T-helper 2 cell treated with Interferon-gamma antibody and Interleukin-4, amounts not matched to agents 5 μg/mL and 100 μg/mL, for 36 hours (primary cell): ENCODE measurements at regions not wholly inside any gene's neighbourhood (a gene's known extent, or its start where the extent isn't known, plus 50 kb on each side); places are given as distances from the start of the nearest gene placed in this dataset.
"Not testable (repeated sequence)": the region's sequence is repeated elsewhere in the genome, so short reads cannot be mapped to it uniquely, and the experiment has no call there.

Experiments used
- DNase-seq: peaks from one replicate; pipeline ENCODE4 v3.0.0; 2021; ENCODE audit warnings: low spot score
- H3K27ac Mint-ChIP-seq: one replicate; pipeline ENCODE4 v1.8.0; 2021; ENCODE audit warnings: mild to moderate bottlenecking, mixed read lengths
- H3K27me3 Mint-ChIP-seq: one replicate; pipeline ENCODE4 v1.8.0; 2021; ENCODE audit warnings: low read depth, mixed read lengths
- H3K36me3 Mint-ChIP-seq: one replicate; pipeline ENCODE4 v1.8.0; 2021; ENCODE audit warnings: low read depth, mixed read lengths
- H3K4me1 Mint-ChIP-seq: one replicate; pipeline ENCODE4 v1.8.0; 2021; ENCODE audit warnings: low read depth, mixed read lengths
- H3K4me3 Mint-ChIP-seq: one replicate; pipeline ENCODE4 v1.8.0; 2022; ENCODE audit warnings: mild to moderate bottlenecking, moderate library complexity, mixed read lengths
- H3K9me3 Mint-ChIP-seq: one replicate; pipeline ENCODE4 v1.8.0; 2021; ENCODE audit warnings: mixed read lengths

DNA sequence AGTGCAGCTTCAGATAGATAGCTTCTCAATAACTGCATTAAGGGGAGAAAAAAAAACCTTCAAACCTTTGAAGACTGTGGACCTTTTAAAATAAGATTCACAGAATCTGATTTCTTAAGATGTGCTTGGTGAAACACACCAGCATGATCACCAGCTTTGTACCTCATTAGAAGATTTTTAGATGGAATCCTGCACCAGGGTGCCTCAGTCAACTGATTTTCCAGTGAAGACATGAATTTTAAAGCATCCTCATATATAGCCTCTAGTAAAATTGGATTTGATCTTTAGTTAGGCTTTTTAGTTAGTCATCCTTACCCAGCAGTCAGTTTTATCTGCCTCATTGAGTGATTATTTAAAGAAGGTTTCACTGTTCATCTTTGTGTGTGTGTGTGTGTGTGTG is 208.6 kb upstream of the DEPDC1 start:
- Mint-ChIP-seq H3K4me1 (no peaks in the 10 kb centered on the region), H3K4me3 (no peak overlapping the region), H3K27ac (no peak overlapping the region), H3K27me3 (no peaks in the 10 kb centered on the region), H3K9me3 (peaks cover 24% of the 10 kb centered on the region), H3K36me3 (no peaks in the 10 kb centered on the region)
- no peak for DNase-seq

DNA sequence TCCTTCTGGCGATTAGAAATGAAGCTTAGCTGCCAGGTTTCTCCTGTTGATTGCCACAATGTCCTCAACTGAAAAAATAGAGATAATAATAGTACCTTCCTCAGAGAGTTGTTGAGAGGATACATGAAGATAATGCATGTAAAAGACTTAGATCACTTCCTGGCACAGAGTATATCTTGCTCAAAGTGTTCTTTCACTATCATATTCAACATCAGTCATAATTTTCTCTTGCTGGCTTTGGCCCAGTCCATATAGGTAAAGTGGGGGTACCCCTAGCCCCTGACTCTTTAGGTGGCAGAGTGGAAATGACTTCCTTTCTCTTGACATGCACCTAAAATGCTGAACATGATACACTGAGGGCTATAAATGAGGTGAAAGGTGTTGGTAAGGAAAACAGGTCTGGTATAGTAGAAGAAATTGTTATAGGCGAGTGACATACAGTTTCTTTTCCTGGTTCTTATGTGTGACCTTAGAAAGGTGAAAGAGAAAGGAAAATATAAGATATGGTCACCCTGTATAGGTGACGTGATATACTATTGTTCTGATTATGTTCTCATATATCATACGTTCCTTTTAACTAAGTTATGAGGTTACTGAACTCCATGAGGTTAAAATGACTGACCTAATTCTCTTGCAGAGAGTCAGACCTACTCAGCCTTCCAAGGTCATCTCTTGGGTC is 209.9 kb upstream of the DEPDC1 start:
- no peaks in the 10 kb centered on the region for H3K36me3 Mint-ChIP-seq
- H3K27ac Mint-ChIP-seq = no peak overlapping the region
- H3K4me1 Mint-ChIP-seq = no peaks in the 10 kb centered on the region
- no peak overlapping the region for H3K4me3 Mint-ChIP-seq
- H3K9me3 Mint-ChIP-seq = peaks cover 19% of the 10 kb centered on the region
- no peak for DNase-seq
- H3K27me3 Mint-ChIP-seq = no peaks in the 10 kb centered on the region

DNA sequence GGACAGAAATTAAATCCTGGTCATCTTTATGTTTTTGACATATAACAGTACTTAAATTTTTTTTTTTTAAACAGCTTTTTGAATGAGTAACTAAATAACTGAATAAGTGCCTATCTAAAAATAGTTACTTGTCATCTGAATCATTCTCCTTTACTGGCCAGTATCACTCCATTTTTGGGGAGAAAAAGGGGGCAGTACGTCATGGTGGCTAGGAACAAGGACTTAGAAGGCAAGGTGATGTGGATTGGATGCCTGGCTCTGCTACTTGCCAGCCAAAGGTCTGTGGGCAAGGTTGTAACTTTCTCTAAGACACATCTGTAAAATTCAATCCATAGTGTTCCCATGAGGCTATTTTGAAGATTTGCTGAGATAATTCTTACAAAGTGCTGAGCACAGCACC is 220.4 kb upstream of the DEPDC1 start:
- Mint-ChIP-seq H3K27me3 (no peaks in the 10 kb centered on the region), H3K4me3 (no peak overlapping the region), H3K36me3 (no peaks in the 10 kb centered on the region), H3K4me1 (no peaks in the 10 kb centered on the region), H3K27ac (no peak overlapping the region), H3K9me3 (no peaks in the 10 kb centered on the region)
- DNase-seq = no peak

DNA sequence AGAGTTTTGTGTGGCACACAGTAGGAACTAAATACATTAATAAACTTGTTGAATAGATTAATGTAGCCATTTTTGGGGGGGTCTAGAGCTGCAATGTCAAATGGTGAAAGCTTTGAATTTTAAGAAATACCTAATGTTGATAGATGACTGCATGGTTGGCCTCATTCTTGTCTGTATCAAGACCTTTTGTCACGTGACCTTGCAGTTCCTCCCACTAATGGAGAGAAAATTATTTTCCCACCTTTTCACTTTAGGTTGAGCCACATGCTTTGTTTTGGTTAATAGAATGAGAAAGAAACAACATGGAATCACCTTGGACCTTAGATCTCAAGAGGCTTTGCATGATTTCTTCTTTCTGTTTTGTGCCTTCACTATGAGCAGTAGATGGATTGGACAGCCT is 223.6 kb upstream of the DEPDC1 start:
- H3K4me1 Mint-ChIP-seq = no peaks in the 10 kb centered on the region
- no peak overlapping the region for H3K4me3 Mint-ChIP-seq
- no peak for DNase-seq
- no peak overlapping the region for H3K27ac Mint-ChIP-seq
- no peaks in the 10 kb centered on the region for H3K36me3 Mint-ChIP-seq
- H3K27me3 Mint-ChIP-seq = no peaks in the 10 kb centered on the region
- no peaks in the 10 kb centered on the region for H3K9me3 Mint-ChIP-seq

DNA sequence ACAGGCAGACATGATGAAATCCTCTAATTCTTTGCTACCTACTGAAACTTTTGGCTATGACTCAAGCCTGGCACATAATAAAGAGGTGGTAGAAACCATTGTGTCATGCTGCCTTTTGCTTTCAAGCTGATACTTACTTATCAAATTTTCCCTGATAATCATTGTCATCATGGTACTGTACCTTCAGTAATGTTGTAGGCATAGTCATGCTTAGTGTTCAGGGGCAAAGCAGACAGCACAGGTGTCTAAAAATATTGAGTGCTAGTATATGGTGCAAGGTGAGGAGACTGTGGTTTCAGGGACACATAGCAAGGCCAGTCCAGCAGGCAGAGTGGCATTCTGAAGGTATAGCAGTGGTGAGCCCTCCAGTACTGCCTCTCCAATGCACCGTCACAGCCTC is 226.9 kb upstream of the DEPDC1 start:
- no peak overlapping the region for H3K27ac Mint-ChIP-seq
- H3K4me1 Mint-ChIP-seq = no peaks in the 10 kb centered on the region
- H3K9me3 Mint-ChIP-seq = no peaks in the 10 kb centered on the region
- no peaks in the 10 kb centered on the region for H3K27me3 Mint-ChIP-seq
- DNase-seq = no peak
- no peak overlapping the region for H3K4me3 Mint-ChIP-seq
- H3K36me3 Mint-ChIP-seq = no peaks in the 10 kb centered on the region

DNA sequence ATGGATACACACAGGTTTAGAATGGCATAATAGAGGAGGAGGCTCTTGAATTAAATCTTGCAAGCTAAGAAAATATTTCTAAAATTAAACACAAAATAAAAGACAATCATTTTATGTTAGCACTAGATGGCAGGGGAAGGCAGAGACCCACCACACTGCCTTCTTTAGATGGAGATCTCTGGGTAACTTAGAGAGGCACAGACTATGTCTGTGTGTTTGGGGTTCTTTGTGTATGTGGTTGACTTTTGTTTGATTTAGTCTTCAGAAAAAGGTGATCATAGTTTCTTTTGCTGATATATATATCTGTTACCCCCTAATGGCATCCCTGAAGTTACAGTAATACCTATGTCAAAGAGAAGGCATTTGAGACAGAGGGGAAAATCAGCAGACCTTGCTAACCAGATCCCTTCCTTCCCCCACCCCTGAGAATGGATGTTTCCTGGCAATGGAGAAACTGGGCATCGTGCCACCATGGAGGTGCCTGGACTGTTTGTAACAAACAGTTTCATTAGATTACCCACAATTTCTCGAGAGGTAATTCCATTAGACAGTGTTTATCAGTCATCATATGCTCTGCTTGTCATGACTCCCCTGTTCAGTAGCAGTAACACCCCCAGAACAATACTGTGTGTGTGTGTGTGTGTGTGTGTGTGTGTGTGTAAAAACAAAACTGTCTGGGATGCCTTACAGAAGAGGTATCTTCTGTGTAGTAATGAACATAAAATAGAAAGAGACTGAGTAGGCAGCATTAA is 228.3 kb upstream of the DEPDC1 start:
- no peaks in the 10 kb centered on the region for H3K4me1 Mint-ChIP-seq
- no peaks in the 10 kb centered on the region for H3K36me3 Mint-ChIP-seq
- H3K9me3 Mint-ChIP-seq = no peaks in the 10 kb centered on the region
- H3K4me3 Mint-ChIP-seq = no peak overlapping the region
- no peaks in the 10 kb centered on the region for H3K27me3 Mint-ChIP-seq
- no peak overlapping the region for H3K27ac Mint-ChIP-seq
- no peak for DNase-seq

DNA sequence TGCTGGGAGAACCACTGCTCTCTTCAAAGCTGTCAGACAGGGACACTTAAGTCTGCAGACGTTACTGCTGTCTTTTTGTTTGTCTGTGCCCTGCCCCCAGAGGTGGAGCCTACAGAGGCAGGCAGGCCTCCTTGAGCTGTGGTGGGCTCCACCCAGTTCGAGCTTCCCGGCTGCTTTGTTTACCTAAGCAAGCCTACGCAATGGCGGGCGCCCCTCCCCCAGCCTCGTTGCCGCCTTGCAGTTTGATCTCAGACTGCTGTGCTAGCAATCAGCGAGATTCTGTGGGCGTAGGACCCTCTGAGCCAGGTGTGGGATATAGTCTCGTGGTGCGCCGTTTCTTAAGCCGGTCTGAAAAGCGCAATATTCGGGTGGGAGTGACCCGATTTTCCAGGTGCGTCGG is 242.6 kb upstream of the DEPDC1 start:
- H3K4me1 Mint-ChIP-seq, H3K36me3 Mint-ChIP-seq, H3K27me3 Mint-ChIP-seq, DNase-seq, H3K27ac Mint-ChIP-seq, H3K4me3 Mint-ChIP-seq: not testable (repeated sequence)
- H3K9me3 Mint-ChIP-seq = peaks cover 16% of the 10 kb centered on the region

DNA sequence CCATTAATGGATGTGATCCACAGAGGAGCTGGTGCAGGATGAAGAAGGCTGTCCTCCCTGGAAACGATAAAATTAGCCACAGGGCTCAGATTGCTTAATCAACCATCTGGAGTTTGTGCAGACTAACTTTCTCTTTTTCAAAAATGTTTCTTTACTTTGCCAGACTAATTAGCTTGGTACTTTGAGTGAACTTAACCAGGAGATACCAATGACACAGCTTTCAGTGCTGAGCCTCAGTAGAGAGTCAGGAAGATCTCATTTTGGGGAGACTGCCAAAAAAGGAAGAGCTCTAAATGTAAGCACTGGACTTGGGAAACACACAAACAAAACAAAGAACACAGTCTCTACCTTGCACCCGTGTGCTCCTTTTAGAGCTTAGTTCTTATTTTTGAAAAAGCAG is 248.1 kb upstream of the DEPDC1 start:
- Mint-ChIP-seq H3K27me3 (no peaks in the 10 kb centered on the region), H3K9me3 (peaks cover 24% of the 10 kb centered on the region), H3K4me1 (no peaks in the 10 kb centered on the region), H3K36me3 (no peaks in the 10 kb centered on the region), H3K4me3 (no peak overlapping the region), H3K27ac (no peak overlapping the region)
- DNase-seq = no peak

DNA sequence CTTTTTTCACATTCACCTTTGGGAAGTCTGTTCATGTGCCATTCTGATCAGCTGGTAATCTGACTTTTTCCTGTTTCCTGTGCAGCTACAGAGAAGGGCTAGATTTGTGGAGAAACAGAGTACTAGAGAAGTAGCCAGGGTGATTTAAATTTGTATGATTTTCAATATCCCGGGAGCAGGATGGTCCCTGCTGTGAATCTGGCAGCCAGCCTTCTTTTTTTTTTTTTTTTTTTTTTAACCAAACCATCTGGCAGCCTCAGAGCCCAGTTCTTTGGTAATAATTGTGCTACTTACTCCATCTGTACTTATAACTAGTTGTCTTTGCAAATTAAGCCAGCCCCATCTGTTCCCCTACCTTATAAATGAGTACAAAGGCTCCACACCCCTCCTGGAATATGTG is 248.6 kb upstream of the DEPDC1 start:
- H3K36me3 Mint-ChIP-seq = no peaks in the 10 kb centered on the region
- no peaks in the 10 kb centered on the region for H3K27me3 Mint-ChIP-seq
- no peaks in the 10 kb centered on the region for H3K4me1 Mint-ChIP-seq
- DNase-seq = no peak
- no peak overlapping the region for H3K27ac Mint-ChIP-seq
- no peak overlapping the region for H3K4me3 Mint-ChIP-seq
- H3K9me3 Mint-ChIP-seq = peaks cover 22% of the 10 kb centered on the region

DNA sequence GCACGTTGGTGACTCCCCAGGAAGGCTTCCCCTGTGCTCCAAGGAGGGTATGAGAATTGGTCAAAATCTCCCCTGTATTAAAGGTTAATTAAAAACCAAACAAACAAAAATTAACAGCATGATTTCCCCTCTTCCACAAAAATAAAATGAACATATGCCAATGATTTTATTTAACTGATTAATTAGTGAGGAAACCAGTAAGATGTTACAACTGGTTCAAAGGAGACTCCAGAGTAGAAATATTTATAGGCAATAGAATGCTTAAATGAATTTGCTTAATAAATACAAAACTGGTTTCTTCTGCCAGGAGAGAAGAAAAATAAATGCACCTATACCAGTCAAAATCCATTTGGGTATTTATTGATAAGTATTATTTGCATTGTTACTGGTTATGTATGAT is 249.5 kb upstream of the DEPDC1 start:
- Mint-ChIP-seq H3K36me3 (no peaks in the 10 kb centered on the region), H3K27me3 (no peaks in the 10 kb centered on the region), H3K4me3 (no peak overlapping the region), H3K27ac (no peak overlapping the region), H3K9me3 (peaks cover 14% of the 10 kb centered on the region), H3K4me1 (no peaks in the 10 kb centered on the region)
- no peak for DNase-seq

DNA sequence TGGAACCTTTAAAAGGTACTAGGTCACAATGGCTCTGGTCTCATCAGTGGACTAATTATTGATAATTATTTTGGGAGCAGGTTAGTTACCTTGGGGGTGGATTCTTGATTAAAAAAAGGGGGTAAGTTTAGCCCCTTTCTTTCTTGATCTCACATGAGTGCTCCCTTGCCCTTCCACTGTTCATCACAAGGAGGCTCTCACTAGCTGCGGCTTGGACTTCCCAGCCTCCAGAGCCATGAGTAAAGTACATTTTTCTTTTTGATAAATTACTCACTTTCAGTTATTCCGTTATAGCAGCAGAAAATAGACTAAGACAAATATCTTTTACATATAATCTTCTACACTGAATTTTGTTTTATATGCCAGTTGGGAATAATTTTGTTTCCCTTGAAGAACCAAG is 254.8 kb upstream of the DEPDC1 start:
- Mint-ChIP-seq H3K4me3 (no peak overlapping the region), H3K27me3 (no peaks in the 10 kb centered on the region), H3K4me1 (no peaks in the 10 kb centered on the region), H3K9me3 (peaks cover 9% of the 10 kb centered on the region), H3K36me3 (no peaks in the 10 kb centered on the region), H3K27ac (no peak overlapping the region)
- DNase-seq = no peak

DNA sequence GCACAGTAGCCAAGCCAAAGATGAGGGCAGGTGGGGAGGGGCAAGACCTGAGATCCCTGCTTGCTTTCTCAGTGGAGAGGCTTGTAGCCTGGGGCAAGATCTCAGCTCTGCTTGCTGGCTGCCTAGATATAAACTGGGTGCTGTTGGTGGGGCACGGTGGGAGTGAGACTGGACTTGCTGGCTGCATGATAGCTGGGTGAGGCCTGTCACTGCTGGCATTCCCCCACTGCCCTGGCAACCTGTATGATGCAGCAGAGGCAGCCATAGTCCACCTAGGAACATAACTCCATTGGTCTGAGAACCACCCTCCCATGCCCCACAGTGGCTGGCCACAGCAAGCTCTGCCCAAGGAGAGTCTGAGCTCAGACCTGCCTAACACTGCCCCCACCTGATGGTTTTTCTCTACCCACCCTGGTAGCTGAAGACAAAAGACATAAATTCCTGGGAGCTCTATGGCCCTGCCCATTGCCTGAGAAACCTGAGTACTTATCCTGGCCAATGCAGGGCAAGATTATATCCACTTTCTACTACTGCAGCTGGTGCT is 261.9 kb upstream of the DEPDC1 start:
- no peaks in the 10 kb centered on the region for H3K36me3 Mint-ChIP-seq
- no peak for DNase-seq
- H3K9me3 Mint-ChIP-seq = peaks cover 31% of the 10 kb centered on the region
- H3K27me3 Mint-ChIP-seq = no peaks in the 10 kb centered on the region
- H3K4me3 Mint-ChIP-seq = no peak overlapping the region
- no peak overlapping the region for H3K27ac Mint-ChIP-seq
- no peaks in the 10 kb centered on the region for H3K4me1 Mint-ChIP-seq

DNA sequence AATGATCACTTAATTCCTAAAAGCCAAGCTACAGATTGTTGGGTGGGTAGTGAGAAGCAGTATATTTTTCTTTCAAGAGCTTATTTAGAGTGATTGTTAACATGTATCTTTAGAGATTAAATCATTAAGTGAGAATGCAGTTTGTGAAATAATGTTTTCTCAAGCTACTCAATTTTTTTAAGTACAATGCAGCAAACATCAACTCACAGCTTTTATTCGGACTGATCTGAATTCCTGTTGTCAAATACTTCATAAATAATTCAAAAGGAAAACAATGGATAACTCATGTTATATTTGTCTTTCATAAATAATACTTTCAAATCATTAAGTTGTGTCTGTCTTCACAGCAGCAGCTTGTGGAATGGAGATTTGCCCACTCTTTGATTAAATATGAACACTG is 271.1 kb upstream of the DEPDC1 start:
- Mint-ChIP-seq H3K4me3 (no peak overlapping the region), H3K36me3 (no peaks in the 10 kb centered on the region), H3K27me3 (no peaks in the 10 kb centered on the region), H3K9me3 (peaks cover 46% of the 10 kb centered on the region), H3K4me1 (no peaks in the 10 kb centered on the region), H3K27ac (no peak overlapping the region)
- DNase-seq = no peak

DNA sequence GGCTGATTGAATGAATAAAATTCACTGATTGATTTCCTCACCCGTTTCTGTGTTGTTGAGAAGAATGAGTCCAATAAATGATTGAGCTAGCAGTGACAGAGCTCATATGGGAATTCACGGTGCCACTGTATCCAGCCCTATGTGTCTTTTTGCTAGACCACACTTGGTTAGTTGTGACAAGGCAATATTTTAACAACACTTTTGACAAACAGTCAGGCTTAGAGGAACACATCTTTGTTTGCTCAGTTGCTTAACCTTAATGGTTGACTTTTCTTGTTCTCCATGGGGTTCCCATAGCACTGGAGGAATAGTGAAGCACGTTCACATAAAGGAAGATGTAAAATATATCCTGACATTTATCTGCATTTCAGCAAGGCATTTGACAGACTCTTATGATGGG is 273.9 kb upstream of the DEPDC1 start:
- no peaks in the 10 kb centered on the region for H3K4me1 Mint-ChIP-seq

More for the DNA sequence above, 273.9 kb upstream of the DEPDC1 start:
- H3K27me3 Mint-ChIP-seq = no peaks in the 10 kb centered on the region
- H3K9me3 Mint-ChIP-seq = peaks cover 35% of the 10 kb centered on the region
- no peaks in the 10 kb centered on the region for H3K36me3 Mint-ChIP-seq
- DNase-seq = no peak
- no peak overlapping the region for H3K4me3 Mint-ChIP-seq
- H3K27ac Mint-ChIP-seq = no peak overlapping the region
